KMS-11 (cell line): ENCODE measurements at regions not wholly inside any gene's neighbourhood (a gene's known extent, or its start where the extent isn't known, plus 50 kb on each side); places are given as distances from the start of the nearest gene placed in this dataset.

Source experiments
- H2AFZ ChIP-seq: fragments of 200-600 bp; sonication (generic); 2 replicates; pipeline ENCODE4 v1.6.1; 2016; ENCODE audit warnings: antibody characterized with exemption, mixed run types, low read depth
- H3K27ac ChIP-seq: fragments of 200-600 bp; sonication (generic); 2 replicates; pipeline ENCODE4 v1.6.1; 2016; ENCODE audit warnings: mild to moderate bottlenecking, mixed run types
- H3K27me3 ChIP-seq: fragments of 200-600 bp; sonication (generic); 2 replicates; pipeline ENCODE4 v1.6.1; 2017; ENCODE audit warnings: mild to moderate bottlenecking, low read depth, mixed run types, moderate library complexity; ENCODE audit not compliant: insufficient read depth
- H3K36me3 ChIP-seq: fragments of 200-600 bp; sonication (generic); 2 replicates; pipeline ENCODE4 v1.6.1; 2017; ENCODE audit warnings: mild to moderate bottlenecking, mixed run types; ENCODE audit not compliant: insufficient read depth
- H3K4me1 ChIP-seq: fragments of 200-600 bp; sonication (generic); 2 replicates; pipeline ENCODE4 v1.6.1; 2016; ENCODE audit warnings: mild to moderate bottlenecking, low read depth, mixed run types; ENCODE audit not compliant: poor library complexity, severe bottlenecking
- H3K4me2 ChIP-seq: fragments of 200-600 bp; sonication (generic); 2 replicates; pipeline ENCODE4 v1.7.0; 2016; ENCODE audit warnings: mild to moderate bottlenecking, mixed run types
- H3K4me3 ChIP-seq: fragments of 200-600 bp; sonication (generic); IDR thresholded peaks from 2 replicates; pipeline ENCODE4 v1.6.1; 2017; ENCODE audit warnings: low read depth, low read length, mixed read lengths; ENCODE audit not compliant: insufficient read depth
- H3K79me2 ChIP-seq: fragments of 200-600 bp; sonication (generic); 2 replicates; pipeline ENCODE4 v1.6.1; 2016; ENCODE audit warnings: low read depth, mixed run types; ENCODE audit not compliant: insufficient read depth
- H3K9ac ChIP-seq: fragments of 200-600 bp; sonication (generic); 2 replicates; pipeline ENCODE4 v1.6.1; 2016; ENCODE audit warnings: mild to moderate bottlenecking, mixed run types
- H4K20me1 ChIP-seq: fragments of 200-600 bp; sonication (generic); 2 replicates; pipeline ENCODE4 v1.6.1; 2016; ENCODE audit warnings: mild to moderate bottlenecking, mixed run types; ENCODE audit not compliant: insufficient read depth
- TF ChIP-seq, protein P1 (sequence below): fragments of 200-600 bp; sonication (generic); conservative IDR thresholded peaks from 2 replicates; pipeline ENCODE4 v1.6.1; 2017; ENCODE audit warnings: low read depth, mild to moderate bottlenecking, antibody characterized with exemption, low read length, moderate library complexity, mixed read lengths

DNA sequence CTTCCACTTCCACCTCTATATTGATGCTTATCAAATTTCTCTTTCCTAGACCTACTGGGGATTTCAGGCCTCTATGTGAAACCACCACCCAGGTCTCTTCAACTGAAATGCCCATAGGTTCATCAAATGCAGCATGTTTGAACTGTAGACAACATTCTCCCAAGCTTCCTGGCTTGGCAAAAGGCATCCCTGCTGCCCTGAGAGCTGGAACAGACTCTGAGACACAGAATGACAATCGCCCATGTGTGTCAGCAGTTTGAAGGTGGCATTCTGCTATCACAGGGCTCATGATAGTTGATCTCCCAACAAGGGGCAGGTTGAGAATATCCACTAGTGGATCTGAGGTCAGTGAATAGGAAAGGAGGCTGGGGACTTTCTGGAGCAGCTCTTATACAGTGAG, 200.7 kb downstream of the RPLP1 start:
- H3K36me3 ChIP-seq: no peaks in the 10 kb centered on the region
- H2AFZ ChIP-seq: no peak overlapping the region
- H3K4me1 ChIP-seq: no peaks in the 10 kb centered on the region
- no peak overlapping the region for H3K4me2 ChIP-seq
- no peak overlapping the region for H3K4me3 ChIP-seq
- H3K79me2 ChIP-seq: no peaks in the 10 kb centered on the region
- no peaks in the 10 kb centered on the region for H4K20me1 ChIP-seq
- H3K27ac ChIP-seq: no peak overlapping the region
- no peak overlapping the region for H3K9ac ChIP-seq
- no peaks in the 10 kb centered on the region for H3K27me3 ChIP-seq
- TF ChIP-seq, protein P1, sequence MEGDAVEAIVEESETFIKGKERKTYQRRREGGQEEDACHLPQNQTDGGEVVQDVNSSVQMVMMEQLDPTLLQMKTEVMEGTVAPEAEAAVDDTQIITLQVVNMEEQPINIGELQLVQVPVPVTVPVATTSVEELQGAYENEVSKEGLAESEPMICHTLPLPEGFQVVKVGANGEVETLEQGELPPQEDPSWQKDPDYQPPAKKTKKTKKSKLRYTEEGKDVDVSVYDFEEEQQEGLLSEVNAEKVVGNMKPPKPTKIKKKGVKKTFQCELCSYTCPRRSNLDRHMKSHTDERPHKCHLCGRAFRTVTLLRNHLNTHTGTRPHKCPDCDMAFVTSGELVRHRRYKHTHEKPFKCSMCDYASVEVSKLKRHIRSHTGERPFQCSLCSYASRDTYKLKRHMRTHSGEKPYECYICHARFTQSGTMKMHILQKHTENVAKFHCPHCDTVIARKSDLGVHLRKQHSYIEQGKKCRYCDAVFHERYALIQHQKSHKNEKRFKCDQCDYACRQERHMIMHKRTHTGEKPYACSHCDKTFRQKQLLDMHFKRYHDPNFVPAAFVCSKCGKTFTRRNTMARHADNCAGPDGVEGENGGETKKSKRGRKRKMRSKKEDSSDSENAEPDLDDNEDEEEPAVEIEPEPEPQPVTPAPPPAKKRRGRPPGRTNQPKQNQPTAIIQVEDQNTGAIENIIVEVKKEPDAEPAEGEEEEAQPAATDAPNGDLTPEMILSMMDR: no peak

DNA sequence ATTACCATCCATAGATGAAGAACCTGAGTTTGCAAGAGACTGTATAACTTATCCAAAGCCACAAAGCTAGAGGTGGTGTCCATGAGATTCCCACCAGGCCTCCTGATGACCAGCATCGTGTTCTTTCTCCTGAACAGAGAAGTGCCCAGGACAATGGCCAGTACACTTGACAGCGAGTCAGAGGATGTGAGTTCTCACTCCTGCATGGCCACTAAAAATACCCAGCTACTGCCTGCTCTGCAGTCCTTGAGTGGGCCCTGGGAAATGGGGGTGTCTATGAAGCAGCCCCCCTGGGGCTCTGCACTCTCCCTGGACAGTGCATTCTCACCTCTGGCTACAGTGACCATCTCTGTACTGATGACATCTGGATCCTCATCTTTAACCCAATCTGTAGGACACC, 201.2 kb downstream of the RPLP1 start:
- TF ChIP-seq, protein P1: no peak
- Histone ChIP-seq H3K4me2 (no peak overlapping the region), H3K36me3 (no peaks in the 10 kb centered on the region), H3K9ac (no peak overlapping the region), H3K27me3 (no peaks in the 10 kb centered on the region), H3K4me3 (no peak overlapping the region), H3K27ac (no peak overlapping the region), H3K79me2 (no peaks in the 10 kb centered on the region), H3K4me1 (no peaks in the 10 kb centered on the region), H4K20me1 (no peaks in the 10 kb centered on the region), H2AFZ (no peak overlapping the region)

DNA sequence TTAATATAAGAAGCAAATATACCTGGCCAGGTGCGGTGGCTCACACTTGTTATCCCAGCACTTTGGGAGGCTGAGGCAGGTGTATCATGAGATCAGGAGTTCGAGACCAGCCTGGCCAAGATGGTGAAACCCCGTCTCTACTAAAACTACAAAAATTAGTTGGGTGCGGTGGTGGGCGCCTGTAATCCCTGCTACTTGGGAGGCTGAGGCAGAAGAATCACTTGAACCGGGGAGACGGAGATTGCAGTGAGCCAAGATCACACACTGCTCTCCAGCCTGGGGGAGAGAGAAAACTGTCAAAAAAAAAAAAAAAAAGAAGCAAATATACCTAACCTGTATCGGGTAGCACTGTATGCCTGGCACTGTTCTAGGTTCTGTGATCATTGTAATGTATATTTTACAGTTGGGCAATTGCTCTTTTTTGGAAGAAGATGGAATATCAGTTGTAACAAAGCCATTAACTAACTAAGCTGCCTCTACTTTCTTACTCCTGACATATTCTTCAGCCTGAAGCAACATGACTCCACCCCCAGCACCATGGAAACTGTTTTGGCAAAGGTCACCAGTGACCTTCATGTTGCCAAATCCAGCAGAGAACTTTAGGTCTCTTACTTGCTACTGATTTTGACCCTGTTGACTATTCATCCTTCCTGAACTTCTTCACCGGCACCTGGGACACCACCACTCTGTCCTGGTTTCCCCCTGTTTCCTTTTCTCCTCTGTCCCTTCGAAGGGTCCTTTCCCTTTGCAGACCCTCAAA, 203.8 kb downstream of the RPLP1 start:
- H3K79me2 ChIP-seq: no peaks in the 10 kb centered on the region
- no peaks in the 10 kb centered on the region for H3K36me3 ChIP-seq
- TF ChIP-seq, protein P1: no peak
- H3K27me3 ChIP-seq: no peaks in the 10 kb centered on the region
- H3K27ac ChIP-seq: no peak overlapping the region
- no peaks in the 10 kb centered on the region for H3K4me1 ChIP-seq
- H4K20me1 ChIP-seq: no peaks in the 10 kb centered on the region
- no peak overlapping the region for H3K4me2 ChIP-seq
- no peak overlapping the region for H3K4me3 ChIP-seq
- no peak overlapping the region for H3K9ac ChIP-seq
- no peak overlapping the region for H2AFZ ChIP-seq

DNA sequence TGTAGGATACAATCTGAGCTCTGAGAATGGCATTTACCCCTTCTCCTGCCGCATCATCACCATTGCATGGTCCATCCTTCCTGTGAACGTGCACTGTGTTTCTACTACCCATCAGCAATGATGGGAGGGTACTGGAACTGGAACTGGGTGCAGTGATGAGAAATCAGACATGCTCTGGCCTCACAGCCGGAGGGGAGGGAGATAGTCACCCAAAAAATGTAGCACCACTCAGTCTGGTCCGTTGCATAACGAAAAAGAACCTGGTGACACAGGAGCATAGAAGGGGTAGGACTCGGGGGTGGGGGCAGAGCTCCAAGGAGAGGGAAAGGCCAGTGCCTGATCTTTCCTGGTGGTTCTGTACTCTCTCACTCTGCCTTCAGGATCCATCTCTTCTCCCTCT, 205.0 kb downstream of the RPLP1 start:
- TF ChIP-seq, protein P1: no peak

More for the DNA sequence above, 205.0 kb downstream of the RPLP1 start:
- Histone ChIP-seq H2AFZ (no peak overlapping the region), H3K9ac (no peak overlapping the region), H3K27me3 (no peaks in the 10 kb centered on the region), H3K36me3 (no peaks in the 10 kb centered on the region), H3K4me2 (no peak overlapping the region), H3K27ac (no peak overlapping the region), H4K20me1 (no peaks in the 10 kb centered on the region), H3K4me1 (no peaks in the 10 kb centered on the region), H3K79me2 (no peaks in the 10 kb centered on the region), H3K4me3 (no peak overlapping the region)
